GM21576 (cell line): ENCODE measurements at regions not wholly inside any gene's neighbourhood (a gene's known extent, or its start where the extent isn't known, plus 50 kb on each side); places are given as distances from the start of the nearest gene placed in this dataset.
"Not testable (repeated sequence)": the region's sequence is repeated elsewhere in the genome, so short reads cannot be mapped to it uniquely, and the experiment has no call there.

ENCODE experiments used
- ATAC-seq: cut with Tn5 transposase; IDR thresholded peaks from one replicate; pipeline ENCODE4 v1.9.1; 2021; ENCODE audit warnings: mild to moderate bottlenecking, moderate library complexity; ENCODE audit not compliant: unreplicated experiment

- peak; percentile 91 for ATAC-seq
These were observed 99.1 kb upstream of the NAP1L1 start for GRCh38 chr12:76183459-76184186.

GRCh38 chr12:76180401-76181277 lies 96.2 kb upstream of the NAP1L1 start:
- no peak for ATAC-seq

- ATAC-seq, result no peak
These were observed 94.0 kb upstream of the NAP1L1 start for GRCh38 chr12:76178452-76178851.

- ATAC-seq, result no peak
These were observed 93.3 kb upstream of the NAP1L1 start for GRCh38 chr12:76177821-76178220.

GRCh38 chr12:76176940-76177339 lies 92.5 kb upstream of the NAP1L1 start:
- ATAC-seq, result no peak

GRCh38 chr12:76175946-76176345 lies 91.5 kb upstream of the NAP1L1 start:
- not testable (repeated sequence) for ATAC-seq

GRCh38 chr12:76173756-76174155 lies 89.3 kb upstream of the NAP1L1 start:
- ATAC-seq, result no peak

- peak; percentile 97 for ATAC-seq
These were observed 74.2 kb upstream of the NAP1L1 start for GRCh38 chr12:76158518-76159321.

- no peak for ATAC-seq
These were observed 72.2 kb upstream of the NAP1L1 start for GRCh38 chr12:76156726-76157125.

- no peak for ATAC-seq
These were observed 71.8 kb upstream of the NAP1L1 start for GRCh38 chr12:76156314-76156713.

- ATAC-seq, result no peak
These were observed 70.7 kb upstream of the NAP1L1 start for GRCh38 chr12:76155157-76155670.

- no peak for ATAC-seq
These were observed 69.1 kb upstream of the NAP1L1 start for GRCh38 chr12:76153616-76154015.

- ATAC-seq, result peak; percentile 94
These were observed 67.8 kb upstream of the NAP1L1 start for GRCh38 chr12:76152181-76152807.

GRCh38 chr12:76144245-76144549 lies 59.7 kb upstream of the NAP1L1 start:
- no peak for ATAC-seq

- peak; percentile 97 for ATAC-seq
These were observed 59.1 kb upstream of the NAP1L1 start for GRCh38 chr12:76143343-76144244.

GRCh38 chr12:76142305-76142704 lies 57.8 kb upstream of the NAP1L1 start:
- no peak for ATAC-seq

- no peak for ATAC-seq
These were observed 54.2 kb upstream of the NAP1L1 start for GRCh38 chr12:76138656-76139055.

- no peak for ATAC-seq
These were observed 53.1 kb upstream of the NAP1L1 start for GRCh38 chr12:76137606-76138005.

GRCh38 chr12:76135456-76135855 lies 51.0 kb upstream of the NAP1L1 start:
- ATAC-seq, result no peak
